Tibial artery (tissue), 4 donors: ENCODE measurements at regions not wholly inside any gene's neighbourhood (a gene's known extent, or its start where the extent isn't known, plus 50 kb on each side); places are given as distances from the start of the nearest gene placed in this dataset.

Experiments
- DNase-seq, 2 donors: peaks; one replicate each; pipeline ENCODE4 v3.0.0-alpha.2; 2019
- H3K27ac ChIP-seq, 2 donors: fragments of 200-600 bp; sonication (generic) in 1 of 2; 1 replicate in 1 of 2; 2 replicates in 1 of 2; pipeline ENCODE4 v1.5.1; 2018 to 2019; ENCODE audit warnings: mild to moderate bottlenecking in 1 of 2
- H3K27me3 ChIP-seq, 2 donors: fragments of 200-600 bp; sonication (generic) in 1 of 2; one replicate each; pipeline versions ENCODE4 v1.5.1 to v1.6.0; 2016 to 2019
- H3K36me3 ChIP-seq, 3 donors: fragments of 200-600 bp; sonication (generic) in 2 of 3; one replicate each; pipeline ENCODE4 v1.5.1; 2016 to 2019; ENCODE audit warnings: mild to moderate bottlenecking in 2 of 3
- H3K4me1 ChIP-seq, 4 donors: fragments of 200-600 bp; sonication (generic) in 2 of 4; 1 replicate in 3 of 4; 2 replicates in 1 of 4; pipeline ENCODE4 v1.5.1; 2016 to 2019
- H3K4me3 ChIP-seq, 2 donors: fragments of 200-600 bp; sonication (generic) in 1 of 2; 1 replicate in 1 of 2; 2 replicates in 1 of 2; pipeline ENCODE4 v1.5.1; 2018 to 2019; ENCODE audit warnings: mild to moderate bottlenecking in 2 of 2
- H3K9me3 ChIP-seq, 3 donors: fragments of 200-600 bp; sonication (generic) in 1 of 3; one replicate each; pipeline ENCODE4 v1.5.1; 2016 to 2019
- intact Hi-C: fragments of 100-400 bp; cut with DNase I; formaldehyde crosslinking; loops from one replicate; pipeline ENCODE4 v1.15.0; 2023; ENCODE audit warnings: low total_unique reads
- TF ChIP-seq, protein P1 (sequence below), 2 experiments: fragments of 200-600 bp in 1 of 2; fragments of 450-650 bp in 1 of 2; IDR thresholded peaks; one replicate each; pipeline ENCODE4 v1.5.1; 2017 to 2019; ENCODE audit warnings: antibody characterized with exemption in 2 of 2, mild to moderate bottlenecking in 1 of 2, moderate library complexity in 1 of 2

DNA sequence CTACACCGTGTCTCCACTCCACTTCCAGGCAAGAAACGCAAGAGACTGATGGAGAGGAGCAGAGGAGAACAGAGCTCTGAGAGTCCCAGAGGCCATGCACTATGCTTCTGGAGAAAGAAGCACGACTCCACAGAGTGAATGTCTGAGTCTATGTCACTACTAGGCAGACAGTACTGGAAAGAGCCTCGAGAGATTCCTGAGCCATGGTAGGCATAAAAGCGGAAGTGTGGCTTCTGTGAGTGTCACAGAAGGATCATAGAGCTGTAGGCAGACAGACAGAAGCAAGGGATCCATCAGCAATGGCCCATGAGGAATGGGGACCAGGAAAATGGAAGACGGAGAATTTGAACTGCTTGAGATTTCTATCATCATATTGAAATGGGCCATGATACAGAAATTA is 542.6 kb downstream of the ZEB2 start:
- Histone ChIP-seq H3K27me3 (no peaks in the 10 kb centered on the region), H3K4me1 (no peaks in the 10 kb centered on the region), H3K36me3 (no peaks in the 10 kb centered on the region), H3K27ac (no peak overlapping the region), H3K9me3 (no peaks in the 10 kb centered on the region), H3K4me3 (no peak overlapping the region)
- intact Hi-C loops, result no loop called here
- TF ChIP-seq, protein P1, sequence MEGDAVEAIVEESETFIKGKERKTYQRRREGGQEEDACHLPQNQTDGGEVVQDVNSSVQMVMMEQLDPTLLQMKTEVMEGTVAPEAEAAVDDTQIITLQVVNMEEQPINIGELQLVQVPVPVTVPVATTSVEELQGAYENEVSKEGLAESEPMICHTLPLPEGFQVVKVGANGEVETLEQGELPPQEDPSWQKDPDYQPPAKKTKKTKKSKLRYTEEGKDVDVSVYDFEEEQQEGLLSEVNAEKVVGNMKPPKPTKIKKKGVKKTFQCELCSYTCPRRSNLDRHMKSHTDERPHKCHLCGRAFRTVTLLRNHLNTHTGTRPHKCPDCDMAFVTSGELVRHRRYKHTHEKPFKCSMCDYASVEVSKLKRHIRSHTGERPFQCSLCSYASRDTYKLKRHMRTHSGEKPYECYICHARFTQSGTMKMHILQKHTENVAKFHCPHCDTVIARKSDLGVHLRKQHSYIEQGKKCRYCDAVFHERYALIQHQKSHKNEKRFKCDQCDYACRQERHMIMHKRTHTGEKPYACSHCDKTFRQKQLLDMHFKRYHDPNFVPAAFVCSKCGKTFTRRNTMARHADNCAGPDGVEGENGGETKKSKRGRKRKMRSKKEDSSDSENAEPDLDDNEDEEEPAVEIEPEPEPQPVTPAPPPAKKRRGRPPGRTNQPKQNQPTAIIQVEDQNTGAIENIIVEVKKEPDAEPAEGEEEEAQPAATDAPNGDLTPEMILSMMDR (IDR thresholded peaks at IDR 0.05), result no peak
- no peak for DNase-seq

DNA sequence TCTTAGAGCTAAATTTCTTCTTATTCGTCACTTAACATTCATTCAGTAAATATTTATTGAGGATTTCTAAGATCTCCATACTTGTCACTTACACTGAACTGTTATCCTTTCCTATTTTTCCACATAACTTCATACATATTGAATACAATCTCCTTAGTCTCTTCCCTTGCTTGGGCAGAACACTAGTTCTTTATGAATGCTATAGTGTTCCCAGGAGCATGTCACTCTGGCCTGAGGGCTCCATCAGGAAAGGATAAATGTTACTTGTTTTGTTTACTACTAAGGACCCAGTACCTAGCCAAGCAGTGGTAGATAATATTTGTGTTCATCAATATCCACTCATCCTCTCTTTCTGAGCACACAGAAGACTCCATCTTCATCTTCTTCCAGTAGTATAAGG is 544.7 kb downstream of the ZEB2 start:
- no peaks in the 10 kb centered on the region for H3K4me1 ChIP-seq
- TF ChIP-seq, protein P1 (IDR thresholded peaks at IDR 0.05), result no peak
- H3K9me3 ChIP-seq, result no peaks in the 10 kb centered on the region
- DNase-seq, result no peak
- H3K4me3 ChIP-seq, result no peak overlapping the region
- intact Hi-C loops, result no loop called here
- H3K27ac ChIP-seq, result no peak overlapping the region
- H3K36me3 ChIP-seq, result no peaks in the 10 kb centered on the region
- H3K27me3 ChIP-seq, result no peaks in the 10 kb centered on the region

DNA sequence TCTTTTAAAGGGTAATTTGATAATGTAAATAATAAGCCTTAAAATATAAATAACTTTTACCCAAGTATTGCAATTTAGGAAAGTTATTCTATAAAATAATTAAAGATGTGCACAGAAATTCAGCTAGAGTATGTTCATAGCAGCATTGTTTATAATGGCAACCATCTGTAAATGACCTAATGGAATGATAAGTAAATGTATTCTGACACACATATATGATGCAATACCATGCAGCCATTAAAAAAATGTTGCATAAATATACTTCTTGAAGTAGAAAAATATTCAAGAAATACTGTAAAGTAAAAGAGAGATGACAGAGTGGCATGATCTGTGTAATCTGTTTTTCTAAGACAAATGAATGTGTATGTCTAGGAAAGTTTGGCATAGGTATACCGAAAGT is 545.7 kb downstream of the ZEB2 start:
- intact Hi-C loops, result loop anchor here (5.0 kb wide), 1 partner anchor 852 kb away; no protein-coding TSS in a partner anchor
- no peak for DNase-seq
- no peak overlapping the region for H3K27ac ChIP-seq

DNA sequence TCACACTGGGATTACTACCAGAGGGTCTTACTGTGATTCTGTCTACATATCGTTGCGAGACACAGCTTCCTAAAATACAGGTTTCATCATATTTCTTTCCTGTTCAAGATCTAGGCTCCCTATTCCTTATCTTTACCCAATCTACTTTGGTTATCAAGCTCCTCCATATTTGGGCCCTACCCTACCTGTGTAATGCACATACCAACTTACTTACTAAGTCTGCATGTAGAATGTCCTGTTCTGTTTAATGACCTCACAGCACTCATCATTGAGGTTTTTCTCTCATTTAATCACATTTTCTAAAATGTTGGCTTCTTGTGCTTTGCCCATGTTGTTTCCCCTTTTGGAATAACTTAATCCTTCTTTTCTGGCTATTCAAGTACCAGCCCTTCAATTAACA is 551.1 kb downstream of the ZEB2 start:
- peaks cover 0 to 3% (median 0%) of the 10 kb centered on the region in 3 donors for H3K36me3 ChIP-seq
- intact Hi-C loops, result no loop called here
- H3K9me3 ChIP-seq, result no peaks in the 10 kb centered on the region
- H3K4me3 ChIP-seq, result no peak overlapping the region
- TF ChIP-seq, protein P1 (IDR thresholded peaks at IDR 0.05), result no peak
- no peaks in the 10 kb centered on the region for H3K4me1 ChIP-seq
- no peak overlapping the region for H3K27ac ChIP-seq
- no peak for DNase-seq
- no peaks in the 10 kb centered on the region for H3K27me3 ChIP-seq

More for the DNA sequence above, 545.7 kb downstream of the ZEB2 start:
- TF ChIP-seq, protein P1 (IDR thresholded peaks at IDR 0.05), result no peak
- no peak overlapping the region for H3K4me3 ChIP-seq
- H3K9me3 ChIP-seq, result no peaks in the 10 kb centered on the region
- no peaks in the 10 kb centered on the region for H3K4me1 ChIP-seq
- H3K27me3 ChIP-seq, result no peaks in the 10 kb centered on the region
- no peaks in the 10 kb centered on the region for H3K36me3 ChIP-seq

DNA sequence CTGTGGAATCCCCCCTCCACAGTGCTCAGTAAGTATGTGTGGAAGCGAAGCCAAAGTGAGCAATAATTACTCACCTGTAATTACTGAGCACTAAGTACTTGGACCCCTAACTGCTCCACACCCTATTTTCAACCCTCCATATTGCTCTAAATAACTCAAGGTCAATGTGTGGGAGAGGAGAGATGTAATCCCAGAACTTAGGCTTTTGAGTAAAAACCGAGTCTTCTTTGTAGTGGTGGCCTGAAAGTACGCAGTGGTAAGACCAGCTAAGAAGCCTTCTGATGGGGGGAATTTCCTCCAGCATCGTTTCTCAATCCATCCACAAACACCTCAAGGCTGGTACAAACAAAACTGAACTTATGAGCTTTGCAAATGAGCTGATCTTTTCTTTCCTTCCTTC is 551.6 kb downstream of the ZEB2 start:
- TF ChIP-seq, protein P1 (IDR thresholded peaks at IDR 0.05), result no peak
- intact Hi-C loops, result no loop called here
- no peak for DNase-seq
- no peaks in the 10 kb centered on the region for H3K9me3 ChIP-seq
- H3K27ac ChIP-seq, result no peak overlapping the region
- no peaks in the 10 kb centered on the region for H3K27me3 ChIP-seq
- H3K4me1 ChIP-seq, result no peaks in the 10 kb centered on the region
- peaks cover 0 to 3% (median 0%) of the 10 kb centered on the region in 3 donors for H3K36me3 ChIP-seq
- no peak overlapping the region for H3K4me3 ChIP-seq
